Tibial nerve (tissue), 4 donors: ENCODE measurements at regions not wholly inside any gene's neighbourhood (a gene's known extent, or its start where the extent isn't known, plus 50 kb on each side); places are given as distances from the start of the nearest gene placed in this dataset.

Source experiments
- DNase-seq, 2 donors: peaks; one replicate each; pipeline ENCODE4 v3.0.0-alpha.2; 2019; ENCODE audit warnings: low spot score in 2 of 2
- H3K27ac ChIP-seq, 4 donors: fragments of 200-600 bp; sonication (generic) in 3 of 4; one replicate each; pipeline ENCODE4 v1.5.1; 2017 to 2019; ENCODE audit warnings: mild to moderate bottlenecking in 1 of 4
- H3K27me3 ChIP-seq, 2 donors: fragments of 200-600 bp; sonication (generic) in 1 of 2; one replicate each; pipeline versions ENCODE4 v1.5.1 to v1.6.0; 2017 to 2019
- H3K36me3 ChIP-seq, 3 donors: fragments of 200-600 bp; sonication (generic); one replicate each; pipeline ENCODE4 v1.5.1; 2018 to 2019
- H3K4me1 ChIP-seq, 4 donors: fragments of 200-600 bp; sonication (generic) in 3 of 4; one replicate each; pipeline ENCODE4 v1.5.1; 2017 to 2019
- H3K4me3 ChIP-seq, 4 donors: fragments of 200-600 bp; sonication (generic) in 3 of 4; one replicate each; pipeline ENCODE4 v1.5.1; 2017 to 2019; ENCODE audit warnings: mild to moderate bottlenecking in 1 of 4, moderate library complexity in 1 of 4
- H3K9me3 ChIP-seq, 4 donors: fragments of 200-600 bp; sonication (generic) in 3 of 4; one replicate each; pipeline ENCODE4 v1.5.1; 2017 to 2019
- CTCF ChIP-seq, 5 experiments: fragments of 200-600 bp in 3 of 5; fragments of 450-650 bp in 2 of 5; sonication (generic) in 3 of 5; IDR thresholded peaks; one replicate each; pipeline ENCODE4 v1.5.1; 2016 to 2019; ENCODE audit warnings: antibody characterized with exemption in 5 of 5, mild to moderate bottlenecking in 3 of 5, moderate library complexity in 2 of 5
- EP300 ChIP-seq, 2 donors: sonication (generic); formaldehyde crosslinking; IDR thresholded peaks; one replicate each; pipeline ENCODE4 v1.6.1; 2017; ENCODE audit warnings: antibody characterized with exemption in 2 of 2, mild to moderate bottlenecking in 1 of 2
- POLR2A ChIP-seq, 2 donors: fragments of 450-650 bp; IDR thresholded peaks; one replicate each; pipeline ENCODE4 v1.6.1; 2017; ENCODE audit warnings: antibody characterized with exemption in 2 of 2, mild to moderate bottlenecking in 2 of 2, moderate library complexity in 2 of 2
- WGBS, 2 donors: methylation state at CpG; one replicate each; pipeline ENCODE4 v1.1.5; 2018; 5-methylcytosine and 5-hydroxymethylcytosine counted together

GRCh38 chr18:59063300-59063906 lies 76.3 kb upstream of the SEC11C start:
- H3K4me1 ChIP-seq = peaks cover 0 to under 1% (median 0%) of the 10 kb centered on the region in 4 donors
- 72 to 84% methylated on average over 7 of the region's 7 CpGs for WGBS, 2 donors
- H3K4me3 ChIP-seq = no peak overlapping the region
- H3K27ac ChIP-seq = no peak overlapping the region
- H3K27me3 ChIP-seq = no peaks in the 10 kb centered on the region
- no peaks in the 10 kb centered on the region for H3K9me3 ChIP-seq
- TF ChIP-seq POLR2A (IDR thresholded peaks at IDR 0.05) = no peak
- TF ChIP-seq EP300 (IDR thresholded peaks at IDR 0.05) = no peak
- TF ChIP-seq CTCF (IDR thresholded peaks at IDR 0.05) = no peak
- no peak for DNase-seq
- no peaks in the 10 kb centered on the region for H3K36me3 ChIP-seq

GRCh38 chr18:59063912-59064311 lies 75.8 kb upstream of the SEC11C start:
- 68 to 72% methylated on average over 4 of the region's 4 CpGs for WGBS, 2 donors
- Histone ChIP-seq H3K27me3 (no peaks in the 10 kb centered on the region), H3K9me3 (no peaks in the 10 kb centered on the region), H3K4me1 (no peaks in the 10 kb centered on the region), H3K27ac (no peak overlapping the region), H3K36me3 (no peaks in the 10 kb centered on the region), H3K4me3 (no peak overlapping the region)
- TF ChIP-seq EP300 (IDR thresholded peaks at IDR 0.05) = no peak
- TF ChIP-seq POLR2A (IDR thresholded peaks at IDR 0.05) = no peak
- no peak for TF ChIP-seq CTCF (IDR thresholded peaks at IDR 0.05)
- DNase-seq = no peak

- TF ChIP-seq POLR2A (IDR thresholded peaks at IDR 0.05) = no peak
- no peak for TF ChIP-seq EP300 (IDR thresholded peaks at IDR 0.05)
- no peak for TF ChIP-seq CTCF (IDR thresholded peaks at IDR 0.05)
- WGBS, 2 donors = 71 to 83% methylated on average over 6 of the region's 6 CpGs
- no peak overlapping the region for H3K4me3 ChIP-seq
Observed at GRCh38 chr18:59065684-59066083, 74.0 kb upstream of the SEC11C start.

GRCh38 chr18:59067873-59068272 lies 71.8 kb upstream of the SEC11C start:
- peak in 1 of 2 donors; percentile 56 for DNase-seq
- no peak overlapping the region for H3K4me3 ChIP-seq
- no peaks in the 10 kb centered on the region for H3K9me3 ChIP-seq
- TF ChIP-seq POLR2A (IDR thresholded peaks at IDR 0.05) (no peak), CTCF (IDR thresholded peaks at IDR 0.05) (peak in 4 of 5 experiments; percentile 13 to 22 (median 18)), EP300 (IDR thresholded peaks at IDR 0.05) (no peak)
- H3K4me1 ChIP-seq = peaks cover 0 to 4% (median 0%) of the 10 kb centered on the region in 4 donors
- no peak overlapping the region for H3K27ac ChIP-seq
- no peaks in the 10 kb centered on the region for H3K36me3 ChIP-seq
- H3K27me3 ChIP-seq = no peaks in the 10 kb centered on the region
- 58 to 73% methylated on average over 2 of the region's 2 CpGs for WGBS, 2 donors

More at GRCh38 chr18:59065684-59066083, 74.0 kb upstream of the SEC11C start:
- H3K9me3 ChIP-seq = no peaks in the 10 kb centered on the region
- H3K4me1 ChIP-seq = peaks cover 0 to 4% (median 0%) of the 10 kb centered on the region in 4 donors
- H3K27me3 ChIP-seq = no peaks in the 10 kb centered on the region
- no peaks in the 10 kb centered on the region for H3K36me3 ChIP-seq
- no peak for DNase-seq
- no peak overlapping the region for H3K27ac ChIP-seq

GRCh38 chr18:59068276-59069071 lies 71.2 kb upstream of the SEC11C start:
- WGBS, 2 donors = 91 to 93% methylated on average over 12 of the region's 12 CpGs

More at GRCh38 chr18:59068276-59069071, 71.2 kb upstream of the SEC11C start:
- Histone ChIP-seq H3K36me3 (no peaks in the 10 kb centered on the region), H3K4me3 (no peak overlapping the region), H3K9me3 (no peaks in the 10 kb centered on the region), H3K27me3 (no peaks in the 10 kb centered on the region), H3K4me1 (peaks cover 0 to 4% (median 0%) of the 10 kb centered on the region in 4 donors), H3K27ac (no peak overlapping the region)
- no peak for DNase-seq
- TF ChIP-seq EP300 (IDR thresholded peaks at IDR 0.05) (no peak), POLR2A (IDR thresholded peaks at IDR 0.05) (no peak), CTCF (IDR thresholded peaks at IDR 0.05) (no peak)
